Limb (tissue), 2 donors: ENCODE measurements at regions not wholly inside any gene's neighbourhood (a gene's known extent, or its start where the extent isn't known, plus 50 kb on each side); places are given as distances from the start of the nearest gene placed in this dataset.
"Not testable (repeated sequence)": the region's sequence is repeated elsewhere in the genome, so short reads cannot be mapped to it uniquely, and the experiment has no call there.

Source experiments
- DNase-seq, 2 donors: peaks; one replicate each; pipeline ENCODE4 v3.0.0-alpha.2; 2016; ENCODE audit errors: extremely low spot score in 2 of 2

- no peak for DNase-seq
These were observed 185.0 kb downstream of the ANKRD60 start for GRCh38 chr20:58043236-58044140.

GRCh38 chr20:58042591-58042990 is 185.9 kb downstream of the ANKRD60 start:
- no peak for DNase-seq

GRCh38 chr20:58040447-58041290 is 187.8 kb downstream of the ANKRD60 start:
- DNase-seq, result no peak

- no peak for DNase-seq
These were observed 189.0 kb downstream of the ANKRD60 start for GRCh38 chr20:58039274-58040092.

DNA sequence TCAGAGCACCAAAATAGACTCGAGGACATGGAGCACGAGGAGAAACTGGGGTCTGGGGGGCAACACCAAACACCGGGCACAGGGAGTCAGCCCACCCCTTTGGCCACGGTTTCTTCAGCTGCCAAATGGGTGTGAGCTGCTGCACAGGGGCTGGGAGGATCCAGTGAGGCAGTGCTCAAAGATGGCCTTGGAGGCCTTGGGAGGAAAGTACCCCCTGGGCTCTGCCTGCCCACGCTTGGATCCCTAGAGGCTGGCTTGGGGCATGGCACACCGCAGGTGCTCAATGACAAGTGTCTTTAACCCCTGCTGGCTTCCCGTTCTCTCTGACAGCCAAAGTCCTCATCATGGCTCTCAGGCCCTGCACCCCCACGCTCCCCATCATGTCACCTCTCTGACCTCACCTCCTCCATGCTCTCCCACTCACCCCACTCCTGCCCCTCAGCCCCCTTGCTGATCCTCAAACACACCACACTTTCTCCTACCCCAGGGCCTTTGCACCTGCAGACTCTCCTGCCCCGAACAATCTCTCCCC is 190.3 kb downstream of the ANKRD60 start:
- no peak for DNase-seq

GRCh38 chr20:58037631-58038030 is 190.8 kb downstream of the ANKRD60 start:
- no peak for DNase-seq

DNA sequence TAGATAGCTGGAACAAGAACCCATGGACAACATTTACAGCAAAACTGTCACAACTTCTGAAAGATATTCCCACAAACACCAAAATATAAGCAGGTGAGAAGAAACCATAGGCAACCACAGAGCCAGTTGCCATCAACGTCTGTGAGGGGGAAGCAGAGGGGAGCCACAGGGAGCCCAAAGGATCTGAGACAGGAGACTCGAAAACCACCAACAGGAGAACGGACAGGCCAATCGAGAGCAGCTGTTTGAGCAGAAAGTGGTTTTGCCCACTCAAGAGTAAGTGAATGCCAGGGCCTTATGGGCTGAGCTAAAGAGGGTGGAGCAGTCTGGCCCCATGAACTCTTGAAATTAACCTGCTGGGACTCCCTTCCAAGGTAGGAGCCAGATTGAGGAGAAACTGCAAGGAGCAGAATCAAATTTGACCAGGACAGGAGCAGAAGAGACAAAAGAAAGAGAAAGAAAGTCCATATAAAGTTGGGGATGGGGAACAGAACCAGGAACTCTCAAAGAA is 195.4 kb downstream of the ANKRD60 start:
- DNase-seq, result no peak

- no peak for DNase-seq
These were observed 195.9 kb downstream of the ANKRD60 start for GRCh38 chr20:58032599-58032998.

- DNase-seq, result not testable (repeated sequence)
These were observed 197.1 kb downstream of the ANKRD60 start for GRCh38 chr20:58031350-58031749.

DNA sequence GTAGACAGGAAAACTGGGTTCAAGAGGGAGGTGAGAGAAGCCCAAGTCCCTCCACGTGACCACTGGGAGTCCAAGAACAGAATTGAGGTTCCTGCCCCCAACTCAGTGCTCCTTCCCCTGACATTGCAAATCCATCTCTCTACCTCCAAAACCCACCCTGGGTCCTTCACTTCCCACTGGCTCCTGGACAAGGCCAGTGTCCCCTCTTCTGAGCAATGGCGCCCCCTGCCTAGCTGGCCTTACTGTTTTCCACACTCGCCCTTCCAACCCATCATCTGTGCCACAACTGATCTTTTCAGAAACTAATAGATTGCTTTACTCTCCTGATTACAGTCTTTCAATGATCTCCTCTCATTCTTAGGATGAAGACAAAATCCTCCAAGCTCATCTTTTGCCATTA is 200.3 kb downstream of the ANKRD60 start:
- no peak for DNase-seq

- DNase-seq, result peak in 1 of 2 donors; percentile 11
These were observed 202.1 kb downstream of the ANKRD60 start for GRCh38 chr20:58026361-58026760.

GRCh38 chr20:58025233-58025632 is 203.2 kb downstream of the ANKRD60 start:
- DNase-seq, result peak in 1 of 2 donors; percentile 16

DNA sequence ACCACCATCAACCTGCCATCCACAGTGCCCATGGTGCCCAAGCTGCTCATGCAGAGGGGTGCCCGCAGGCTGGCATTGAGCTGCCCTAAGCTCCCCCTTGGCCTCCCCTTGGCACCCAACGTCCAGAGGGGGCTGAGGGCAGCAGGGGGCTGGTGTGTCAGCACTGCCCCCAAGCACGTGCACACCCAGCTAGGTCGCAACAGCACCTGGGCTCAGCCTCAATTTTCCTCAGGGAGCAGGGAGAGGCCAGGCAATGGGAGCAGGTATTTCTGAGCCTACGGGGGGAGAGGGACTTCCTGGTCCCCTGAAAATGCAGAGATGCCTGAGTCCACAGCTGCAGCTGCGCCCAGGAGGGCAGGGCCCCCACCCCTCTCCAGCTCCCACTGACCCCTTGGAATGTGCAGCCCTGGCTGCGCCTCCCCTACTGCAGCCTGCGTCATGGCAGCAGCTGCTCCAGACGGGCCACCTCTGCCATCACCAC is 204.2 kb downstream of the ANKRD60 start:
- peak in 1 of 2 donors; percentile 24 for DNase-seq

GRCh38 chr20:58023781-58024180 is 204.7 kb downstream of the ANKRD60 start:
- no peak for DNase-seq

DNA sequence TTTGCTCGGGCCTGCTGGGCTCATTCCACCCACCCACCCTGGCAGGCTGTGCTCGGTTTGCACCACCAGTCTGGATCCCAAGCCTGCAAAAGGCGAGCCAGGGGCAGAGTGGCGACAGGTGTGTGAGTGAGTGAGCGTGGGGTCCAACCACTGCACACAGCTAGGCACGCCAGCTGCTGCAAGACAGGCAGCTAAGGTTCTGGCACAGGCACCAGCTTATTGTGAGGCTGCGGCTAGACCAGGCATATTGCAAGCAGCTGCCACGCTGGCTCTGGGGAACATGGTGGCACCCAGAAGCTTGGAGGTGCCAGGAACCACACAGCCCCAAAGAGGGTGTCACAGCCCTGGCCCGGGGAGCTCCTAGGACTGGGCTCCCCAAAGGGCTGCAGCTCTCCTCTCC is 205.1 kb downstream of the ANKRD60 start:
- DNase-seq, result peak in 1 of 2 donors; percentile 15

DNA sequence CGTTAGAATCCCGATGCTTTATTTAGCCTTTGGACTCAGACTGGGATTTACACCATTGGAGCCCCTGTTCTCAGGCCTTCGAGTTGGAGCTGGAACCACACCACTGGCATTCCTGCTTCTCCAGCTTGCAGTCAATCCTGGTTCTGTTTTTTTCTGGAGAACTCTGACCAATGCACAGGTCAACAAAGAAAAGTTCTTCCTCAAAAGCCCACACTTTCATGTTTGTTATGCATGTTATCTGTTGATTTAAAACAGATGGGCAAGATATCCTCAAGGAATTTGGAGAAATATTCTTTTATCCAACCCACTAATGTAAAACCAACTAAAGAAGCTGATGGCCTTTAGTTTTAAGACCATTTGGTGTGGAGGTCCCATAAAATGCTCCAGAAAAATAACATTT is 205.7 kb downstream of the ANKRD60 start:
- DNase-seq, result no peak

DNA sequence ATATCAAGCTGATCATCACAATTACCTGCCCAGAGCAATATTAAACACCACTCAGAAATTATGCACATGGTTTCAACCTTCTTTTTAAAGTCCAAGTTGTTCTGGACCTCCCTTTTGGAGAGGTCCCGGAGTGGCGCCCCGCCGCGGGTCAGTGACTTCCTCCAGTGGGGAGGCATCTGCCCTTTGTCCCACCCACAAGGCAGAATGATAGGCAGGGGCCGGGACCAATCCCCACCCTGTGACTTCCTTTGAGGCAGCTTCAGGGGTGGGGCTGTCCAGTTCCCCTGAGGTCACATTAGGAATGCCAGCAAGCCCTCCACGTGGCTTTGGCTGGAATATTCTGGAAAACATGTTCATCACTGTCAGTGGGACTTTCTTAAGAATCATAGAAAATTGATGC is 207.0 kb downstream of the ANKRD60 start:
- peak in 1 of 2 donors; percentile 35 for DNase-seq

GRCh38 chr20:58020656-58021454 is 207.6 kb downstream of the ANKRD60 start:
- peak in 1 of 2 donors; percentile 19 for DNase-seq

DNA sequence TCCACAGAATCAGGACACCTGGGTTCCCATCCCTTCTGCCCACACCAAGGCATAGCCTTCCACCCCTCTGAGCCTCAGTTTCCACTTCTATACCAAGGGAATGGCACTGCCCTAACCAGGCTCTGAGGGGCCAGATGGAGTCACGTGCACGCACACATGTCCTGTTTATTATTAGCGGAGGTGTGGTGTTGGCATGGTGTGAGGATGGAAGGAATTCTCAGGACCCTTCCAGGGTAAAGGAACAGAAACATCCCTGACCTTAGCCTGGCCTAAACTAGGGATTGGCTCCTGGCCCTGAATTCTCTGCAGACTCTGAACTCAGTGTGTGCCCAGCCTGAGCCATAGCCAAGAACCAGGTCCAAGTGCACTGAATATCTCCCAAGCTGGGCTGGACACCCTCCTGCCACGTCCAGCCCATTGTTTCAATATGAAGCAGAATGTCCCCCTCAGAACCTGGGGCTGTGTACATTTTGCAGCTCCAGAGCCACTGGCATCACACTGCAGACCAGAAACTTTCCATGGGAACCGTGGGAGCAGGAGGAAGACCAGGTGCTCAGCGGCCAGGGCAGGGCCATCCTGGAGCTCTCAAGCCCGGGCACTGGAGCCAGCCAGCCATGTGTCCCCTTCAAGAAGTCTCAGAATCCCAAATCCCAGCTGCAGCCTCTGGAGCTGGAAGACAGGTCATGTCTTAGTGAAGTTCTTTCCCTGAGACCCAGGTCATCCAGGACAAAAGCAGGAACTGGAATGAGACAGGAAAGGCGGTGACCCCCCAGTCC is 208.4 kb downstream of the ANKRD60 start:
- peak in 1 of 2 donors; percentile 12 for DNase-seq
